ENCODE measurements at regions not wholly inside any gene's neighbourhood (a gene's known extent, or its start where the extent isn't known, plus 50 kb on each side); places are given as distances from the start of the nearest gene placed in this dataset.

DNA sequence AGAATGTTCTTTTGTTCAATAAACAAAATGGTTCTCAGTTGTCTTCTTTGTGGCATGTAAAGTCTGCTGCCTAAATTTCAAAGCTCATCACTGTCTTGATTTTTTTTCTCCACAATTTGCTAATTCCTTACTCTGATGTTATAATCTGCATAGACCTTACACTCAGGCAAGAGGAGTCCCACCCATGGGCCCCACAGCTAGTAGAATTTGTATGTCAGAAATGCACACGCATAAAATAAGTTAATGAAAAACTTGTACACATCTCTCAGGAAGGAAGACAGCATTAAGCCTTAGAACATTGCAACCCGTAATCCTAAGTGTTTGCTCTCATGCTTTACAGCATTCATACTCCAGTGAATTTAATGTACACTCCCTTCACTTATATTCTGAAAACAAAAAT, 280.8 kb downstream of the ATXN7L3B start:
- no peak for DNase-seq (ENCODE audit: low spot score in 2 of 2)
- TF ChIP-seq POLR2AphosphoS5 (IDR thresholded peaks at IDR 0.05), result no peak
- TF ChIP-seq, protein P1, sequence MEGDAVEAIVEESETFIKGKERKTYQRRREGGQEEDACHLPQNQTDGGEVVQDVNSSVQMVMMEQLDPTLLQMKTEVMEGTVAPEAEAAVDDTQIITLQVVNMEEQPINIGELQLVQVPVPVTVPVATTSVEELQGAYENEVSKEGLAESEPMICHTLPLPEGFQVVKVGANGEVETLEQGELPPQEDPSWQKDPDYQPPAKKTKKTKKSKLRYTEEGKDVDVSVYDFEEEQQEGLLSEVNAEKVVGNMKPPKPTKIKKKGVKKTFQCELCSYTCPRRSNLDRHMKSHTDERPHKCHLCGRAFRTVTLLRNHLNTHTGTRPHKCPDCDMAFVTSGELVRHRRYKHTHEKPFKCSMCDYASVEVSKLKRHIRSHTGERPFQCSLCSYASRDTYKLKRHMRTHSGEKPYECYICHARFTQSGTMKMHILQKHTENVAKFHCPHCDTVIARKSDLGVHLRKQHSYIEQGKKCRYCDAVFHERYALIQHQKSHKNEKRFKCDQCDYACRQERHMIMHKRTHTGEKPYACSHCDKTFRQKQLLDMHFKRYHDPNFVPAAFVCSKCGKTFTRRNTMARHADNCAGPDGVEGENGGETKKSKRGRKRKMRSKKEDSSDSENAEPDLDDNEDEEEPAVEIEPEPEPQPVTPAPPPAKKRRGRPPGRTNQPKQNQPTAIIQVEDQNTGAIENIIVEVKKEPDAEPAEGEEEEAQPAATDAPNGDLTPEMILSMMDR (IDR thresholded peaks at IDR 0.05), result no peak
- no peak for TF ChIP-seq EP300 (IDR thresholded peaks at IDR 0.05)
- TF ChIP-seq POLR2A (IDR thresholded peaks at IDR 0.05), result no peak
- Histone ChIP-seq H3K9me3 (peaks cover 4% of the 10 kb centered on the region), H3K36me3 (no peaks in the 10 kb centered on the region), H3K27me3 (no peaks in the 10 kb centered on the region), H3K4me3 (no peak overlapping the region), H3K27ac (no peak overlapping the region), H3K4me1 (no peaks in the 10 kb centered on the region)
- WGBS, result 62% methylated on average over 2 of the region's 2 CpGs

DNA sequence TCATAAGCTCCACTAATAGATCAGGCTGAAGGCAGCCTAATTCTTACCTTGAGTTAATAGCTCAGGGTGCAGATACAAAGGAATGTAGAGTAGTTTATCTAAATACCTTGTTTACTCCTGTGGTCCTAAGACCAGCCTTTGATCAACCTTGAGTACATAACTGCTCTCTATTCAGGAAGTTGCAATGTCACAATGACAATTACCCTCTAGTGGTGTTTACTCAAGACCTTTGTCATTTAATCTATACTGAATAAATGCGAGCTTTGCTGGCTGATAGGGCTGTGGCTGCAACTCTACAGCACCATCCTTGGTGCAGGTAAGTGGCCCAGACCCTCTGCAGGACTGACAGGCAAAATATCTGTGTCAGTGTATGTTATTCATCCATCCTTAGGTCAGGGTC, 282.7 kb downstream of the ATXN7L3B start:
- TF ChIP-seq, protein P1 (IDR thresholded peaks at IDR 0.05), result no peak
- TF ChIP-seq POLR2A (IDR thresholded peaks at IDR 0.05), result no peak
- no peak for TF ChIP-seq POLR2AphosphoS5 (IDR thresholded peaks at IDR 0.05)
- no peak for TF ChIP-seq EP300 (IDR thresholded peaks at IDR 0.05)
- H3K27ac ChIP-seq, result no peak overlapping the region
- H3K9me3 ChIP-seq, result no peaks in the 10 kb centered on the region
- no peaks in the 10 kb centered on the region for H3K36me3 ChIP-seq
- no peaks in the 10 kb centered on the region for H3K4me1 ChIP-seq
- no peaks in the 10 kb centered on the region for H3K27me3 ChIP-seq
- WGBS, result 80% methylated on average over 1 of the region's 1 CpG
- DNase-seq (ENCODE audit: low spot score in 2 of 2), result no peak
- H3K4me3 ChIP-seq, result no peak overlapping the region

DNA sequence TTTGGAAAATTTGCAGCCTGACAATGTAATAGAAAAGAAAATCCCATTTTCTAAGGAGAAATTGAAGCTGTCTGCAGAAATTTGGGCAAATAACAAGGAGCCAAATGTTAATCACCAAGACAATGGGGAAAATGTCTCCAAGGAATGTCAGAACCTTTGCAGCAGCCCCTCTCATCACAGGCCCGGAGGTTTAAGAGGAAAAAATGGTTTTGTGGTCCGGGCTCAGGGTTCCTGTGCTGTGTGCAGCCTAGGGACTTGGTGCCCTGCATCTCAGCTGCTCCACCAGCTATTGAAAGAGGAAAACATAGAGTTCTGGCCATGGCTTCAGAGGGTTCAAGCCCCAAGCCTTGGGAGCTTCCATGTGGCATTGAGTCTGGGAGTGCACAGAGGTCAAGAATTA, 298.9 kb downstream of the ATXN7L3B start:
- H3K27me3 ChIP-seq, result no peaks in the 10 kb centered on the region
- H3K4me1 ChIP-seq, result no peaks in the 10 kb centered on the region
- H3K9me3 ChIP-seq, result peaks cover 8% of the 10 kb centered on the region
- 95% methylated on average over 2 of the region's 2 CpGs for WGBS
- no peak for DNase-seq (ENCODE audit: low spot score in 2 of 2)
- H3K36me3 ChIP-seq, result no peaks in the 10 kb centered on the region
- TF ChIP-seq POLR2AphosphoS5 (IDR thresholded peaks at IDR 0.05) (no peak), POLR2A (IDR thresholded peaks at IDR 0.05) (no peak), EP300 (IDR thresholded peaks at IDR 0.05) (no peak)
- TF ChIP-seq, protein P1 (IDR thresholded peaks at IDR 0.05), result no peak
- no peak overlapping the region for H3K27ac ChIP-seq
- no peak overlapping the region for H3K4me3 ChIP-seq

DNA sequence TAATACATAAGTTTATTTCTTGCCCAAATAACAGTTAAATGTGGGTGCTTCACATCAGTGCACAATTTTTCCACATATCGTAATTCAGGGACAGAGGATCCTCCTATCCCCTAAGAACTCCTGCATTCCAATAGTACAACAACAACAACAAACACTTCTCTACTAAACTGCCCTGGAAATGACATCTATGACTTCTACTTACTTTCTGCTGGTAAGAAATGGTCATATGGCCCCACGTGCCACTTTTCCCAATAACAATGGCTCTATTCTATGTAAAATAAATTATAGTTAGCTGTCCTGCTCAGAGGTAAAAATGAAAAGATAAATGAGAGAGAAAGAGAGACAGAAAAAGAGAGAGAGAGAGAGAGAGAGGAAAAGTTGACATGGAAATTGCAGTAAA, 308.5 kb downstream of the ATXN7L3B start:
- no peak for DNase-seq (ENCODE audit: low spot score in 2 of 2)
- WGBS, result 75% methylated on average over 2 of the region's 2 CpGs
- no peaks in the 10 kb centered on the region for H3K9me3 ChIP-seq
- no peak overlapping the region for H3K4me3 ChIP-seq
- no peak for TF ChIP-seq EP300 (IDR thresholded peaks at IDR 0.05)
- no peaks in the 10 kb centered on the region for H3K4me1 ChIP-seq
- no peaks in the 10 kb centered on the region for H3K27me3 ChIP-seq
- H3K27ac ChIP-seq, result no peak overlapping the region
- H3K36me3 ChIP-seq, result no peaks in the 10 kb centered on the region

DNA sequence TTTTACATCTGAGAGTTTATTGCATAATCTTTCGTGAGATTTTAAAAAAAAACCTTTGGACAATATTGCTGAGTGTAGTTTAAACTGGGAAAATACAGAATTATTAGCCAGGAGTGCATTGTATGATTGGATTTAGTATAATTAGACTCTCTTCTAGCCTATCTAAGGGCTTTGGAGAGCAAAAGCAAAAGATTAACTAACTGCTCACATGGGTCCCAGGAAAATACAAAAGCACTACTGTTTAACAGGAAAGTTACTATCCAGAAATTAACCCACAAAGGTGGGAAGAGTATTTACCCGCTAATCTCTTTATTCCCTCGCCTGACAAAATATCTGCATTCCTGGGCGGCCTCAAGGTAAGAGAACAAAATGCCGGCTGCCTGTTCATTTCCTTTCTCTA, 309.5 kb downstream of the ATXN7L3B start:
- DNase-seq (ENCODE audit: low spot score in 2 of 2), result no peak
- 67% methylated on average over 5 of the region's 5 CpGs for WGBS

DNA sequence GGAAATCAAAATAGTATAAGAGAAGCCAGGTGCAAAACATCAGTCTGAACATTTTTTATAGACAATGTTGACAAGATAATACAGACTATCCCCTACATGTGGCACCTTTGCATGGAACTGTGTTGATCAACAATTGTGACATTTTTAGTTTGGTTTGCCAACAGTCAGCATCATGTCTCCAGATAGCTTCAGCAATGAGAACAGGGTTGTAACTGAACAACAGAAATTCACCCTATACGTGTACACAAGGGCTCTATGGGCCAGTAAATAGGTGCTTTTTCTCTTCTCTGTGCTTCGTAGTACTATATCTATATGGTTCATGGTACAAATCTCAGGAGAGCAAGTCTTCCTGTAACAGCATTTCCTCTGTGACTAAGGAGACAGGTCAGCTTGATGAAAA, 310.4 kb downstream of the ATXN7L3B start:
- 55% methylated on average over 2 of the region's 2 CpGs for WGBS
- no peaks in the 10 kb centered on the region for H3K9me3 ChIP-seq
- H3K36me3 ChIP-seq, result no peaks in the 10 kb centered on the region
- no peak overlapping the region for H3K4me3 ChIP-seq
- TF ChIP-seq POLR2AphosphoS5 (IDR thresholded peaks at IDR 0.05) (no peak), POLR2A (IDR thresholded peaks at IDR 0.05) (no peak), EP300 (IDR thresholded peaks at IDR 0.05) (no peak)
- TF ChIP-seq, protein P1 (IDR thresholded peaks at IDR 0.05), result no peak
- H3K27ac ChIP-seq, result no peak overlapping the region
- no peaks in the 10 kb centered on the region for H3K27me3 ChIP-seq
- DNase-seq (ENCODE audit: low spot score in 2 of 2), result no peak
- H3K4me1 ChIP-seq, result no peaks in the 10 kb centered on the region

More for the DNA sequence above, 309.5 kb downstream of the ATXN7L3B start:
- no peak for TF ChIP-seq POLR2A (IDR thresholded peaks at IDR 0.05)
- no peak for TF ChIP-seq EP300 (IDR thresholded peaks at IDR 0.05)
- Histone ChIP-seq H3K4me1 (no peaks in the 10 kb centered on the region), H3K27ac (no peak overlapping the region), H3K36me3 (no peaks in the 10 kb centered on the region), H3K9me3 (no peaks in the 10 kb centered on the region), H3K27me3 (no peaks in the 10 kb centered on the region), H3K4me3 (no peak overlapping the region)
